Esophagus squamous epithelium (tissue), 5 donors: ENCODE measurements at regions not wholly inside any gene's neighbourhood (a gene's known extent, or its start where the extent isn't known, plus 50 kb on each side); places are given as distances from the start of the nearest gene placed in this dataset.

Source experiments
- DNase-seq: peaks from one replicate; lab custom pipeline; 2025; lab: John Stamatoyannopoulos, UW
- H3K27ac ChIP-seq, 4 donors: fragments of 200-600 bp; sonication (generic); one replicate each; pipeline ENCODE4 v1.5.1; 2016 to 2019; ENCODE audit warnings: mild to moderate bottlenecking in 1 of 4
- H3K27me3 ChIP-seq, 4 donors: fragments of 200-600 bp; sonication (generic); 1 replicate in 3 of 4; 2 replicates in 1 of 4; pipeline versions ENCODE4 v1.5.1 to v1.6.0; 2017 to 2021; ENCODE audit warnings: antibody characterized with exemption in 1 of 4
- H3K36me3 ChIP-seq, 3 donors: fragments of 200-600 bp; sonication (generic); one replicate each; pipeline ENCODE4 v1.5.1; 2016 to 2019
- H3K4me1 ChIP-seq, 3 donors: fragments of 200-600 bp; sonication (generic); one replicate each; pipeline ENCODE4 v1.5.1; 2017 to 2019
- H3K4me3 ChIP-seq, 4 donors: fragments of 200-600 bp; sonication (generic); 1 replicate in 3 of 4; 2 replicates in 1 of 4; pipeline ENCODE4 v1.5.1; 2016 to 2019; ENCODE audit warnings: mild to moderate bottlenecking in 2 of 4, moderate library complexity in 1 of 4
- H3K9me3 ChIP-seq, 3 donors: fragments of 200-600 bp; sonication (generic); one replicate each; pipeline ENCODE4 v1.5.1; 2016 to 2019
- POLR2A ChIP-seq, 4 donors: fragments of 450-650 bp; IDR thresholded peaks; one replicate each; pipeline ENCODE4 v1.6.1; 2017; ENCODE audit warnings: antibody characterized with exemption in 4 of 4, mild to moderate bottlenecking in 4 of 4, moderate library complexity in 3 of 4
- WGBS, 2 donors: methylation state at CpG; one replicate each; pipeline ENCODE4 v1.1.5; 2018; 5-methylcytosine and 5-hydroxymethylcytosine counted together
- intact Hi-C: fragments of 100-400 bp; cut with DNase I; formaldehyde crosslinking; loops from one replicate; pipeline ENCODE4 v1.15.0; 2022
- TF ChIP-seq, protein P1 (sequence below), 6 experiments: fragments of 450-650 bp in 4 of 6; fragments of 200-600 bp in 2 of 6; sonication (generic) in 2 of 6; IDR thresholded peaks; one replicate each; pipeline ENCODE4 v1.5.1; 2016 to 2019; ENCODE audit warnings: antibody characterized with exemption in 6 of 6, mild to moderate bottlenecking in 4 of 6, moderate library complexity in 4 of 6
- donor health status: DM: yes; HTN: yes; CAD: no.

DNA sequence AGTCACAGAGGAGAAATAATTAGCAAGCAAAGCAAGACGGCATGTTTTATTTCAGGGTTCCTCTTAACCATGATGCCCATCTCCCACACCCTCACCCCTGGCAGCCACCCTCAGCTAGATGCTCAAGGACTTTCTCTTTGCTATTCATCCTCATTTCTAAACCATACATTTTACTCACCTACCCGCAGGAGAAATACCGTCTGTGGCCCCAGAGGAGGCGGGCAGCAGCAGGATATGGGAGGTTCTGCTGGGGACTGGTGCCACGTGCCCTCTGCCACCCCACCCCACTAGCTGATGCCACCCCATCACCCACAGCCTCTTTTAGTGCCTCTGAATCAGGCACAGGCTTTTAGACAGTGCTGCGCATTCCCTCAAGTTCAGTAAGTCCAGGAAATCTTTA lies 168.7 kb upstream of the ITGB1 start:
- intact Hi-C loops: loop anchor here (10.0 kb wide), 1 partner anchor 122 kb away; no protein-coding TSS in a partner anchor
- TF ChIP-seq, protein P1, sequence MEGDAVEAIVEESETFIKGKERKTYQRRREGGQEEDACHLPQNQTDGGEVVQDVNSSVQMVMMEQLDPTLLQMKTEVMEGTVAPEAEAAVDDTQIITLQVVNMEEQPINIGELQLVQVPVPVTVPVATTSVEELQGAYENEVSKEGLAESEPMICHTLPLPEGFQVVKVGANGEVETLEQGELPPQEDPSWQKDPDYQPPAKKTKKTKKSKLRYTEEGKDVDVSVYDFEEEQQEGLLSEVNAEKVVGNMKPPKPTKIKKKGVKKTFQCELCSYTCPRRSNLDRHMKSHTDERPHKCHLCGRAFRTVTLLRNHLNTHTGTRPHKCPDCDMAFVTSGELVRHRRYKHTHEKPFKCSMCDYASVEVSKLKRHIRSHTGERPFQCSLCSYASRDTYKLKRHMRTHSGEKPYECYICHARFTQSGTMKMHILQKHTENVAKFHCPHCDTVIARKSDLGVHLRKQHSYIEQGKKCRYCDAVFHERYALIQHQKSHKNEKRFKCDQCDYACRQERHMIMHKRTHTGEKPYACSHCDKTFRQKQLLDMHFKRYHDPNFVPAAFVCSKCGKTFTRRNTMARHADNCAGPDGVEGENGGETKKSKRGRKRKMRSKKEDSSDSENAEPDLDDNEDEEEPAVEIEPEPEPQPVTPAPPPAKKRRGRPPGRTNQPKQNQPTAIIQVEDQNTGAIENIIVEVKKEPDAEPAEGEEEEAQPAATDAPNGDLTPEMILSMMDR (IDR thresholded peaks at IDR 0.05): no peak
- TF ChIP-seq POLR2A (IDR thresholded peaks at IDR 0.05): no peak
- no peaks in the 10 kb centered on the region for H3K9me3 ChIP-seq
- no peaks in the 10 kb centered on the region for H3K27me3 ChIP-seq
- DNase-seq: no peak
- peaks cover 23 to 72% (median 40%) of the 10 kb centered on the region in 3 donors for H3K4me1 ChIP-seq
- 39 to 55% methylated on average over 5 to 6 of the region's 6 CpGs for WGBS, 2 donors
- H3K36me3 ChIP-seq: no peaks in the 10 kb centered on the region
- no peak overlapping the region for H3K4me3 ChIP-seq
- H3K27ac ChIP-seq: peak overlapping the region; percentile 79 to 88 (median 82)

DNA sequence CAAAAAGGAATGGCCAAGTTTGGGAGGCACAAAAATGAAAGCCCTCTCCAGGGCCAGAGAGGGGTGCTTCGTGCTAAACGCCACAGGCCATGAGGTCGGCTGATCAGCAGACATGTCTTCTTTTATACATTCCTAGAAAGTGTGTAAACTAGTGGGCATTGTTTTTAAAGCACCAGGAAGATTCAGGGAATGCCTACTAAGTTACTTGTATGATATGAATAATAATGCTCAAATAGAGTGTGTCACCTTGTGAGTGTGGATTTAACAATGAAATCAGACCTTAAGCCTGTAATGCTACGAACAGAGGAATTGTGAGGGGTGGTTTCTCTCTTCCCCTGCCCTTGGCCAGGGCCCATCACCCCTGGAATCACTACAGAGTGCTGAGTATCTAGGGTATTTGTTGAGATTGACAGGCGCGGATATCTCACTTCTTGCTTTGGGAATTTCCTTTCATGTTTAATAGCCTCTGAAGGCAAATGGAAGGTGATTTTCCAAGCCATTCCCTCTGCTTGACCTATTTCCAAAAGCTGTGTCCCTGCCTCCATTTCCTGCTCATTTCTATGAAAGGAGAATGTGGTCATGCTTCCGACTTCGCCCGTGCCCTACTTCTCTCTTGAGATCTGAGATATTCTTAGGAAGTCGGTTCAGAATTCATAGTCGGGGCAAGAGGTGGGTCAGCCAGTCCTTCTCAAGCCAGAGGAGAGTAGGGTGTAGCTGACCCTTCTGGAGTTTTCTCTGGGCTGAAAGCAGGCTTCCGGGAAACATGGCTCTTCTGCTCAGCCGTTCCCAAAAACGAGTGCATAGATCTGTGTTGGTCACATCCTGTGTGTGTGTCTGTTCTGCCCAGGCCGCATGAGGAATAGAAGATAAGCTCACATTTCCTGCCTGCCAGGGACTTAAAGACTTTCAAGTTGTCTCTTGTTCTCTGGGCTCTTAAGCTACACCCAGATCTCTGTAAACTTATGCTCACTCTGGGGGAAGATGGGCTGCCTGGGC lies 167.8 kb upstream of the ITGB1 start:
- intact Hi-C loops: loop anchor here (10.0 kb wide), 1 partner anchor 121 kb away; no protein-coding TSS in a partner anchor
- Histone ChIP-seq H3K27me3 (no peaks in the 10 kb centered on the region), H3K27ac (peak overlapping the region; percentile 79 to 88 (median 84)), H3K9me3 (no peaks in the 10 kb centered on the region), H3K4me3 (no peak overlapping the region), H3K36me3 (no peaks in the 10 kb centered on the region), H3K4me1 (peaks cover 23 to 73% (median 40%) of the 10 kb centered on the region in 3 donors)
- WGBS, 2 donors: 34 to 59% methylated on average over 9 to 15 of the region's 15 CpGs
- TF ChIP-seq, protein P1 (IDR thresholded peaks at IDR 0.05): no peak
- peak in 1 of 4 donors; percentile 17 for TF ChIP-seq POLR2A (IDR thresholded peaks at IDR 0.05)
- no peak for DNase-seq

DNA sequence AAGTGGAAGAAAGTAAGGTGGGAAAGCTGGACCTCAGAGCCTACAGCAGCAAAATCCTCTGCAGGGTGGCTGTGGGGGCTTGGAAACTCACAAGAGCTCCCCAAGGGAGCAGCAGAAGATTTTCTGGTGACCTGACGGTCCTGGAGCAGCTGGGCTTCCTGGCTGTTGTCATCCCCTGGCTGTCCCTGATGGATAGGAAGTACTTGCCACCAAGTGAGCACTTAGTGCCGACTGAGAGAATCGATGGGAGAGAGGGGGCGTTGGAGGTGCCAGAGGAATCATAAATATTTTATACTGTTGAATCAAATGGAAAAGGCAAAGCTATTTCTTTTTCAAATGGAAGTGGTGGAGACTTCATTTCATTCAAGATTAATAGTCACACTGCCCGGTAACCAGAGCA lies 167.1 kb upstream of the ITGB1 start:
- H3K4me1 ChIP-seq: peaks cover 23 to 68% (median 38%) of the 10 kb centered on the region in 3 donors
- TF ChIP-seq, protein P1 (IDR thresholded peaks at IDR 0.05): no peak
- TF ChIP-seq POLR2A (IDR thresholded peaks at IDR 0.05): no peak
- no peaks in the 10 kb centered on the region for H3K27me3 ChIP-seq
- H3K27ac ChIP-seq: peak overlapping the region; percentile 79 to 88 (median 84)
- 65 to 77% methylated on average over 3 to 4 of the region's 5 CpGs for WGBS, 2 donors
- H3K9me3 ChIP-seq: no peaks in the 10 kb centered on the region
- intact Hi-C loops: loop anchor here (10.0 kb wide), 1 partner anchor 120 kb away; no protein-coding TSS in a partner anchor
- DNase-seq: no peak
- no peaks in the 10 kb centered on the region for H3K36me3 ChIP-seq
- H3K4me3 ChIP-seq: no peak overlapping the region

DNA sequence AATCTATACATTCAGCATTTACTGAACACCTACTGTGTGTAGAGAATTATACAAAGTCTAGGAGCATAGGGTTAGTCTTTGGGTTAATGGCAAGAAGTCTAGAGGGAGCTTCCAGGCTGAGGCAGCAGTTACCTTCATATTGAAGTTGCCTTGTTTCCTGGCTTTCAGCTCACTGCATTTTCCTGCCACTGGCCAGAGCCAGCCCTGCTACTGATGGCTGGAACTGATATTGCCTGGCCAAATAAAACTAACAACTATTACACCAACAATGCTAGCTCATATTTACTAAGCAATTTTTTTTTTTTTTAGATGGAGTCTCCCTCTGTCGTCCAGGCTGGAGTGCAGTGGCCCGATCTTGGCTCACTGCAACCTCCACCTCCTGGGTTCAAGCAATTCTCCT lies 165.7 kb upstream of the ITGB1 start:
- Histone ChIP-seq H3K27me3 (no peaks in the 10 kb centered on the region), H3K9me3 (no peaks in the 10 kb centered on the region), H3K27ac (no peak overlapping the region), H3K4me3 (no peak overlapping the region), H3K36me3 (no peaks in the 10 kb centered on the region), H3K4me1 (peaks cover 15 to 54% (median 23%) of the 10 kb centered on the region in 3 donors)
- no peak for DNase-seq
- TF ChIP-seq POLR2A (IDR thresholded peaks at IDR 0.05): no peak
- TF ChIP-seq, protein P1 (IDR thresholded peaks at IDR 0.05): no peak
- WGBS, 2 donors: 92% methylated on average over 2 of the region's 2 CpGs
- intact Hi-C loops: loop anchor here (10.0 kb wide), 1 partner anchor 119 kb away; no protein-coding TSS in a partner anchor
